Endothelial cell of umbilical vein (primary cell): ENCODE measurements at regions not wholly inside any gene's neighbourhood (a gene's known extent, or its start where the extent isn't known, plus 50 kb on each side); places are given as distances from the start of the nearest gene placed in this dataset.

ENCODE experiments used
- CTCF ChIP-seq, 2 donors: IDR thresholded peaks; 1 replicate in 1 of 2; 2 replicates in 1 of 2; pipeline ENCODE4 v1.5.1; 2011; ENCODE audit warnings: low read length in 2 of 2, mild to moderate bottlenecking in 2 of 2, moderate library complexity in 2 of 2, control low read depth in 1 of 2, inconsistent platforms in 1 of 2, low read depth in 1 of 2; ENCODE audit not compliant: insufficient read depth in 1 of 2; ENCODE audit errors: extremely low read depth in 1 of 2
- EZH2 ChIP-seq: IDR thresholded peaks from 2 replicates; pipeline ENCODE4 v1.6.1; 2012; ENCODE audit warnings: borderline replicate concordance, low read depth, mild to moderate bottlenecking, moderate library complexity, low read length, inconsistent platforms; ENCODE audit not compliant: severe bottlenecking
- FOS ChIP-seq: IDR thresholded peaks from 2 replicates; pipeline ENCODE4 v1.6.1; 2011; ENCODE audit warnings: mild to moderate bottlenecking, low read length, moderate library complexity, borderline replicate concordance; ENCODE audit not compliant: insufficient read depth
- GATA2 ChIP-seq: IDR thresholded peaks from 2 replicates; pipeline ENCODE4 v1.7.0; 2011; ENCODE audit warnings: low read depth, mild to moderate bottlenecking, moderate library complexity, mixed read lengths, low read length; ENCODE audit not compliant: insufficient read length, insufficient read depth
- JUN ChIP-seq: IDR thresholded peaks from 2 replicates; pipeline ENCODE4 v1.6.1; 2011; ENCODE audit warnings: borderline replicate concordance, low read depth; ENCODE audit not compliant: insufficient read length, insufficient read depth
- MYC ChIP-seq: IDR thresholded peaks from one replicate; pipeline ENCODE4 v1.6.1; 2011; ENCODE audit warnings: mild to moderate bottlenecking, low read depth, low read length
- POLR2A ChIP-seq: IDR thresholded peaks from 2 replicates; pipeline ENCODE4 v1.6.1; 2012; ENCODE audit warnings: low read depth, mild to moderate bottlenecking, control low read depth, low read length
- POLR2AphosphoS5 ChIP-seq: IDR thresholded peaks from 2 replicates; pipeline ENCODE4 v1.6.1; 2012; ENCODE audit warnings: low read depth, mild to moderate bottlenecking, control low read depth, low read length, moderate library complexity; ENCODE audit not compliant: insufficient read depth
- TF ChIP-seq, protein P1 (sequence below): IDR thresholded peaks from 2 replicates; pipeline ENCODE4 v1.6.1; 2011; ENCODE audit not compliant: insufficient read depth, insufficient read length

- TF ChIP-seq EZH2 (no peak), CTCF (IDR thresholded peaks at IDR 0.05; ENCODE audit: extremely low read depth in 1 of 2, insufficient read depth in 1 of 2, low read depth in 1 of 2, low read length in 2 of 2) (no peak), POLR2A (no peak), GATA2 (no peak), POLR2AphosphoS5 (no peak), JUN (no peak), FOS (no peak), MYC (no peak)
- TF ChIP-seq, protein P1, sequence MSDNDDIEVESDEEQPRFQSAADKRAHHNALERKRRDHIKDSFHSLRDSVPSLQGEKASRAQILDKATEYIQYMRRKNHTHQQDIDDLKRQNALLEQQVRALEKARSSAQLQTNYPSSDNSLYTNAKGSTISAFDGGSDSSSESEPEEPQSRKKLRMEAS: no peak
These were observed 399.7 kb downstream of the CBLN4 start for GRCh38 chr20:55605594-55605993.
